A549 (cell line): ENCODE measurements at regions not wholly inside any gene's neighbourhood (a gene's known extent, or its start where the extent isn't known, plus 50 kb on each side); places are given as distances from the start of the nearest gene placed in this dataset.

Experiments
- ATAC-seq, 2 experiments: fragments of 200-7000 bp in 1 of 2; fragments of >200 bp in 1 of 2; cut with Nextera tagmentation in 1 of 2; cut with Tn5 transposase in 1 of 2; 3 replicates each; pipeline versions ENCODE4 v1.8.0 to v1.9.1; 2018 to 2020; ENCODE audit warnings: mild to moderate bottlenecking in 1 of 2, moderate library complexity in 1 of 2
- CTCF ChIA-PET: fragments of 300-600 bp; sonication (Branson Sonifier 250); formaldehyde crosslinking; extraction: SDS; loops from one replicate; lab custom pipeline; 2021; ENCODE audit warnings: antibody characterized with exemption, inconsistent platforms; lab: Yijun Ruan, JAX
- POLR2A ChIA-PET: fragments of 350-600 bp; formaldehyde crosslinking; extraction: SDS; loops from one replicate; lab custom pipeline; 2021; ENCODE audit warnings: antibody characterized with exemption, inconsistent platforms; lab: Yijun Ruan, JAX
- DNase-seq, 2 experiments: peaks; one replicate each; pipeline versions ENCODE4 v3.0.0 to v3.0.0-alpha.2; 2011 to 2016; ENCODE audit warnings: low read depth in 1 of 2, low spot score in 1 of 2
- FAIRE-seq: peaks from 2 replicates; lab custom pipeline; 2011; peaks lifted over from hg19 to GRCh38; lab: Jason Lieb, UNC
- H3K27ac ChIP-seq, 2 experiments: fragments of >200 bp; sonication (Bioruptor Twin); formaldehyde crosslinking; 3 replicates each; pipeline ENCODE4 v1.5.1; 2016 to 2017
- H3K4me1 ChIP-seq: fragments of >200 bp; sonication (Bioruptor Twin); formaldehyde crosslinking; 3 replicates; pipeline ENCODE4 v1.6.1; 2016
- H3K4me2 ChIP-seq: fragments of >200 bp; sonication (Bioruptor Twin); formaldehyde crosslinking; 3 replicates; pipeline ENCODE4 v1.6.1; 2016
- H3K4me3 ChIP-seq: fragments of >200 bp; sonication (Bioruptor Twin); formaldehyde crosslinking; 3 replicates; pipeline ENCODE4 v1.5.1; 2016
- H3K9me3 ChIP-seq: fragments of >200 bp; sonication (Bioruptor Twin); formaldehyde crosslinking; 3 replicates; pipeline ENCODE4 v1.6.1; 2016
- CBX8 ChIP-seq: fragments of 200-600 bp; sonication (generic); IDR thresholded peaks from 2 replicates; pipeline ENCODE4 v1.6.1; 2016
- CHD4 ChIP-seq: fragments of 200-600 bp; sonication (generic); IDR thresholded peaks from 2 replicates; pipeline ENCODE4 v1.6.1; 2016; ENCODE audit warnings: antibody characterized with exemption, mild to moderate bottlenecking, borderline replicate concordance
- ESRRA ChIP-seq: fragments of 150-350 bp; IDR thresholded peaks from 2 replicates; pipeline ENCODE4 v1.6.1; 2014; ENCODE audit warnings: mild to moderate bottlenecking, low read length, borderline replicate concordance
- FOSB ChIP-seq: fragments of 250-450 bp; sonication (Bioruptor Pico); IDR thresholded peaks from 2 replicates; pipeline ENCODE4 v1.5.0; 2020; ENCODE audit warnings: mild to moderate bottlenecking, moderate library complexity
- HDAC2 ChIP-seq: fragments of 200-600 bp; sonication (generic); IDR thresholded peaks from 2 replicates; pipeline ENCODE4 v1.6.1; 2016
- HOXA7 ChIP-seq: fragments of 250-450 bp; sonication (Bioruptor Pico); IDR thresholded peaks from 2 replicates; pipeline ENCODE4 v1.5.0; 2020; ENCODE audit warnings: mild to moderate bottlenecking, moderate library complexity
- JUNB ChIP-seq: fragments of >200 bp; sonication (Bioruptor Twin); formaldehyde crosslinking; IDR thresholded peaks from 2 replicates; pipeline ENCODE4 v1.6.1; 2016
- KDM5A ChIP-seq: fragments of 200-600 bp; sonication (generic); IDR thresholded peaks from 2 replicates; pipeline ENCODE4 v1.6.1; 2016; ENCODE audit warnings: antibody characterized with exemption, mild to moderate bottlenecking
- NFE2L2 ChIP-seq: fragments of 150-350 bp; conservative IDR thresholded peaks from 2 replicates; pipeline ENCODE4 v1.6.1; 2014; ENCODE audit warnings: low read length
- NPAS2 ChIP-seq: fragments of 250-450 bp; sonication (Bioruptor Pico); IDR thresholded peaks from 2 replicates; pipeline ENCODE4 v1.8.0; 2022; ENCODE audit warnings: mild to moderate bottlenecking, moderate library complexity, borderline replicate concordance
- POLR2AphosphoS2 ChIP-seq: conservative IDR thresholded peaks from 2 replicates; pipeline ENCODE4 v1.6.1; 2012; ENCODE audit warnings: low read length, improper control_type of control experiment, inconsistent platforms
- TP53 ChIP-seq: fragments of 250-450 bp; sonication (Bioruptor Pico); IDR thresholded peaks from 2 replicates; pipeline ENCODE4 v1.5.0; 2021; ENCODE audit warnings: mild to moderate bottlenecking, moderate library complexity
- ZSCAN20 ChIP-seq: fragments of 250-450 bp; sonication (Bioruptor Pico); IDR thresholded peaks from 2 replicates; pipeline ENCODE4 v1.8.0; 2022; ENCODE audit warnings: mild to moderate bottlenecking, moderate library complexity
- WGBS: methylation state at CpG from one replicate; pipeline ENCODE4 v1.1.6; 2017; ENCODE audit errors: missing lambda C conversion rate; 5-methylcytosine and 5-hydroxymethylcytosine counted together
- TF ChIP-seq, protein P1 (sequence below): fragments of >200 bp; sonication (Bioruptor Twin); formaldehyde crosslinking; IDR thresholded peaks from 3 replicates; pipeline ENCODE4 v1.6.1; 2016
- TF ChIP-seq, protein P2 (sequence below): IDR thresholded peaks from 2 replicates; pipeline ENCODE4 v1.6.1; 2012
- TF ChIP-seq, protein P3 (sequence below): IDR thresholded peaks from 2 replicates; pipeline ENCODE4 v1.6.1; 2012

DNA sequence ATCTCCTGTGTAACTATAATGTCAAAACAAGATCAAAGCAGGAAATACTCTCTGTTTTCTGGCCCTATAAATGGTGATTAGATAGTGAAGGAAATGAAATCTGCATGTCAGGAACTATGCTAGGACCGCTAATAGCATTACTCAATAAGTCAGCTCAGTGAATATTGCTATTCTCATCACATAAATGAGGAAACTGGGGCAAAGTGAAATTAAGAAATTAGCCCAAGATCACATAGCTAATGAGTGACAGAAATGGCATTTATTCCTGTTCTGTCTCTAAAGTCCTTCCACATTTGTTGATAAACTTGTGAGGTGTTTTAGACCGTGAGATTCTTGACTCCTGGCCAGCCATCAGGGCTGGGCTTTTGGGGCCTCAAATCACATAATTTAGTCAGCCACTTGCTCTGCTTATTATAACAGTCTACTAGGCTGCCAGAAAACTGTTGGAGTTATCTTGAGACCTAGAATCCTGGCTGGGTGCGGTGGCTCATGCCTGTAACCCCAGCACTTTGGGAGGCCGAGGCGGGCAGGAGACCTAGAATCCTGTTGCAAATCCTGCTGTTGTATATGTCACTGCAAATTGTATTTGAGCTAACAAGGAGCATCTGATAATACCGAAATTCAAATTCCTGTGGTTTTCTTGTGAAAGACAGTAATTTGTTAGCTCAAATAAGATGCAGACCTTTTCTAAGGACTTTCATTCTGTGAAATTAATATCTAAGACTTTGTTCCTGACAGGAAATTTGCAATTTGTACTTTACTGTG lies 66.5 kb upstream of the SHTN1 start:
- H3K27ac ChIP-seq: no peak overlapping the region
- peaks cover 8% of the 10 kb centered on the region; the same call in 2 of the 3 replicates for H3K4me1 ChIP-seq
- no peaks in the 10 kb centered on the region for H3K9me3 ChIP-seq
- DNase-seq (no peak), ATAC-seq (no peak), FAIRE-seq (no peak)
- 74% methylated on average over 6 of the region's 6 CpGs for WGBS
- no peak overlapping the region for H3K4me3 ChIP-seq
- H3K4me2 ChIP-seq: no peak overlapping the region
- POLR2A ChIA-PET: no interaction called here
- TF ChIP-seq NFE2L2 (no peak), POLR2AphosphoS2 (no peak), JUNB (no peak), ESRRA (no peak), ZSCAN20 (CRISPR knock-in tag) (no peak), CHD4 (no peak), HOXA7 (CRISPR knock-in tag) (no peak), NPAS2 (CRISPR knock-in tag) (no peak), HDAC2 (no peak), TP53 (CRISPR knock-in tag) (no peak), CBX8 (no peak), KDM5A (no peak), FOSB (CRISPR knock-in tag) (no peak)
- TF ChIP-seq, protein P1, sequence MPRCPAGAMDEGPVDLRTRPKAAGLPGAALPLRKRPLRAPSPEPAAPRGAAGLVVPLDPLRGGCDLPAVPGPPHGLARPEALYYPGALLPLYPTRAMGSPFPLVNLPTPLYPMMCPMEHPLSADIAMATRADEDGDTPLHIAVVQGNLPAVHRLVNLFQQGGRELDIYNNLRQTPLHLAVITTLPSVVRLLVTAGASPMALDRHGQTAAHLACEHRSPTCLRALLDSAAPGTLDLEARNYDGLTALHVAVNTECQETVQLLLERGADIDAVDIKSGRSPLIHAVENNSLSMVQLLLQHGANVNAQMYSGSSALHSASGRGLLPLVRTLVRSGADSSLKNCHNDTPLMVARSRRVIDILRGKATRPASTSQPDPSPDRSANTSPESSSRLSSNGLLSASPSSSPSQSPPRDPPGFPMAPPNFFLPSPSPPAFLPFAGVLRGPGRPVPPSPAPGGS: no peak
- TF ChIP-seq, protein P2, sequence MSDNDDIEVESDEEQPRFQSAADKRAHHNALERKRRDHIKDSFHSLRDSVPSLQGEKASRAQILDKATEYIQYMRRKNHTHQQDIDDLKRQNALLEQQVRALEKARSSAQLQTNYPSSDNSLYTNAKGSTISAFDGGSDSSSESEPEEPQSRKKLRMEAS: no peak
- TF ChIP-seq, protein P3, sequence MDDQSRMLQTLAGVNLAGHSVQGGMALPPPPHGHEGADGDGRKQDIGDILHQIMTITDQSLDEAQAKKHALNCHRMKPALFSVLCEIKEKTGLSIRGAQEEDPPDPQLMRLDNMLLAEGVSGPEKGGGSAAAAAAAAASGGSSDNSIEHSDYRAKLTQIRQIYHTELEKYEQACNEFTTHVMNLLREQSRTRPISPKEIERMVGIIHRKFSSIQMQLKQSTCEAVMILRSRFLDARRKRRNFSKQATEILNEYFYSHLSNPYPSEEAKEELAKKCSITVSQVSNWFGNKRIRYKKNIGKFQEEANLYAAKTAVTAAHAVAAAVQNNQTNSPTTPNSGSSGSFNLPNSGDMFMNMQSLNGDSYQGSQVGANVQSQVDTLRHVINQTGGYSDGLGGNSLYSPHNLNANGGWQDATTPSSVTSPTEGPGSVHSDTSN: no peak
- CTCF ChIA-PET: interaction anchor here (1.1 to 1.4 kb wide), 2 partner anchors 96 to 275 kb away, joined by 3 read pairs; no protein-coding TSS in a partner anchor
